22Rv1 (cell line): ENCODE measurements at regions not wholly inside any gene's neighbourhood (a gene's known extent, or its start where the extent isn't known, plus 50 kb on each side); places are given as distances from the start of the nearest gene placed in this dataset.

Source experiments
- ZFX ChIP-seq: fragments of 450-650 bp; IDR thresholded peaks from 2 replicates; pipeline ENCODE4 v1.6.1; 2017; ENCODE audit warnings: antibody characterized with exemption, borderline replicate concordance
- TF ChIP-seq, protein P1 (sequence below): fragments of 450-650 bp; IDR thresholded peaks from 2 replicates; pipeline ENCODE4 v1.5.1; 2017; ENCODE audit warnings: mild to moderate bottlenecking

DNA sequence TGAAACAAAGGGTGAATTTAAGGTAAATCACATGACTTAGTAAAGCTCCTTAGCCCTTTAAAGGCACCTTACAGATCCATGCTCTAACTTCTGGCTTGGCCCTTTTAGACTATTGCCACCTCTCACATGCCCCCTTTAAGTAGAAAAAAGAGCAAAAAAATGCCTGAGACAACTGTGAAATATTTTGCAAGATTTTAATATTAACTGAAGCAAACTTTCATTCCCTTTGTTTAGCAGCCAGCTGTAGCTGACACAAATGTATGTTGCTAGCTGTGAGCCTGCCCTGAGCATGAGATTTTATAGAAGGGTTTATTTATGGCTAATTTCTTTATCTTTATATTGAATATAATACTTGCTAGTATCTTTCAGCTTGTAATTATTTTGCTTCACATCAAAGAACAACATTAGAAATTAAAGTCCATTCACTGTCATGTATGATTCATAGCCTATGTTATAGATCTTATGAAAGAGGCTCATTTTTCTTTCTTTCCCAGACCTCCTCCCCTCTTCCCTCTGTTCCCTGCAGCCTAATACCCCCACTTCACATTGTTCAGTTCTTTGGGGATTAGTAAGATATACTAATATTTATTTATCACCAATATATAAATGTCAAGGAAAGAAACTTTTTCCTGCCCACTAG, 637.2 kb upstream of the ZEB2 start:
- TF ChIP-seq, protein P1, sequence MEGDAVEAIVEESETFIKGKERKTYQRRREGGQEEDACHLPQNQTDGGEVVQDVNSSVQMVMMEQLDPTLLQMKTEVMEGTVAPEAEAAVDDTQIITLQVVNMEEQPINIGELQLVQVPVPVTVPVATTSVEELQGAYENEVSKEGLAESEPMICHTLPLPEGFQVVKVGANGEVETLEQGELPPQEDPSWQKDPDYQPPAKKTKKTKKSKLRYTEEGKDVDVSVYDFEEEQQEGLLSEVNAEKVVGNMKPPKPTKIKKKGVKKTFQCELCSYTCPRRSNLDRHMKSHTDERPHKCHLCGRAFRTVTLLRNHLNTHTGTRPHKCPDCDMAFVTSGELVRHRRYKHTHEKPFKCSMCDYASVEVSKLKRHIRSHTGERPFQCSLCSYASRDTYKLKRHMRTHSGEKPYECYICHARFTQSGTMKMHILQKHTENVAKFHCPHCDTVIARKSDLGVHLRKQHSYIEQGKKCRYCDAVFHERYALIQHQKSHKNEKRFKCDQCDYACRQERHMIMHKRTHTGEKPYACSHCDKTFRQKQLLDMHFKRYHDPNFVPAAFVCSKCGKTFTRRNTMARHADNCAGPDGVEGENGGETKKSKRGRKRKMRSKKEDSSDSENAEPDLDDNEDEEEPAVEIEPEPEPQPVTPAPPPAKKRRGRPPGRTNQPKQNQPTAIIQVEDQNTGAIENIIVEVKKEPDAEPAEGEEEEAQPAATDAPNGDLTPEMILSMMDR = no peak
- no peak for TF ChIP-seq ZFX
